HCEC 1CT (cell line): ENCODE measurements at regions not wholly inside any gene's neighbourhood (a gene's known extent, or its start where the extent isn't known, plus 50 kb on each side); places are given as distances from the start of the nearest gene placed in this dataset.

Source experiments
- DNase-seq: peaks from one replicate; pipeline ENCODE4 v3.0.0-alpha.2; 2017

DNA sequence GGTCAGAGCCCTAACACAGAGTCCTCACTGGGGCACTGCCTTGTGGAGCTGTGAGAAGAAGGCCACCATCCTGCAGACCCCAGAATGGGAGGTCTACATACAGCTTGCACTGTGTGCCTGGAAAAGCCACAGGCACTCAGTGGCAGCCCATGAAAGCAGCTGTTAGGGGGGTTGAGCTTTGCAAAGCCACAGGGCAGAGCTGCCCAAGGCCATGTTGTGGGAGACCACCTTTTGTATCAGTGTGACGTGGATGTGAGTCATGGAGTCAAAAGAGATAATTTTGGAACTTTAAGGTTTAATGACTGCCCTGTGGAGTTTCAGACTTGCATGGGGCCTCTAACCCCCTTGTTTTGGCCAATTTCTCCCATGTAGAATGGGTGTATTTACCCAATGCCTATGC, 52.9 kb upstream of the TPRG1 start:
- no peak for DNase-seq

DNA sequence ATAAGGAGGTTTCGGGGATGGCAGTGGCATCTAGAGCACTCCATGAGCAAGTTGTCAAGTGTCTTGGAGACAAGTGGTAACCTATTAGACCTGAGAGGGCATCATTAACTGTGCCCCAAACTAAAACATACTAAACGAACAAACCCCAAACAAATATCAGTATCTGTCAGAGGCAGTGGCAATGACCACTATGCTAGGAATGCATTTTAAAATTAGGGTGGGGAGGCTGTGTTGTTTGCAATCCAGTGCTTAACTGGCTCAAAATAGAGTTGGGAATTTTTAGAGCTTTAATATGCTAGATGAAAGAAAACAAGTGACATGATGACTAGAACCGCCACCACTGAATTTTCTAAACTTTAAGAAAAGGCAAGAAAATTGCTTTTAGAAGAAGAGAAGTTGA, 51.8 kb upstream of the TPRG1 start:
- DNase-seq, result no peak

DNA sequence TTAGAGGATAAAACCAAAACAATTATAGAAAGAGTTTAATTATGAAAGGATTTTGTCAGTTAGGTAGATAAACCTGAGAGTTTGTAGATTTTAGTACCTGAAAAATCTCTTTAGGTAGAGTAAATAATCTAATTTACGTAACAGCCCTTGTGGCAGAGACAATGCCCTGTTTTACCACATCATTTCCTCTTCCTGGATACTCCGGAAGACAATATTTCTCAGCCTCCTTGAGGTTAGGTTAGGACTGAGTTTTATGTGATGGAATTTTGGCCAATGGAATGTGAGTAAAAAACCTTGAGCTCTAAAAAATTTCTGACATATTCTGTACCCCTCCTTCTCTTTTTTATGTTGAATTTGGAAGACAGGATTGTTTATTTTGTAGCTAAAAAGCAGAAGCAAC, 50.7 kb upstream of the TPRG1 start:
- no peak for DNase-seq
